Naive B cell (primary cell): ENCODE measurements at regions not wholly inside any gene's neighbourhood (a gene's known extent, or its start where the extent isn't known, plus 50 kb on each side); places are given as distances from the start of the nearest gene placed in this dataset.

Experiments
- ATAC-seq, 2 donors: fragments of 150-1000 bp; cut with Tn5 transposase; 2 replicates each; pipeline ENCODE4 v1.10.0; 2021; ENCODE audit warnings: low read depth in 2 of 2, mild to moderate bottlenecking in 2 of 2, moderate library complexity in 2 of 2
- DNase-seq: peaks from one replicate; pipeline ENCODE4 v3.0.0; 2022
- H3K27ac Mint-ChIP-seq, 6 donors: one replicate each; pipeline ENCODE4 v1.8.0; 2020 to 2022; ENCODE audit warnings: mild to moderate bottlenecking in 6 of 6, mixed read lengths in 6 of 6, moderate library complexity in 5 of 6, inconsistent platforms in 2 of 6
- H3K27me3 Mint-ChIP-seq, 3 donors: one replicate each; pipeline ENCODE4 v1.8.0; 2021 to 2022; ENCODE audit warnings: mixed read lengths in 3 of 3, mild to moderate bottlenecking in 1 of 3
- H3K36me3 Mint-ChIP-seq, 2 donors: one replicate each; pipeline ENCODE4 v1.8.0; 2020 to 2022; ENCODE audit warnings: mixed read lengths in 2 of 2, inconsistent platforms in 1 of 2, mild to moderate bottlenecking in 1 of 2
- H3K4me1 Mint-ChIP-seq, 3 donors: one replicate each; pipeline ENCODE4 v1.8.0; 2020 to 2022; ENCODE audit warnings: mixed read lengths in 3 of 3, inconsistent platforms in 1 of 3, mild to moderate bottlenecking in 1 of 3, moderate library complexity in 1 of 3
- H3K4me3 Mint-ChIP-seq, 8 donors: one replicate each; pipeline ENCODE4 v1.8.0; 2020 to 2022; ENCODE audit warnings: mild to moderate bottlenecking in 8 of 8, mixed read lengths in 8 of 8, moderate library complexity in 8 of 8, inconsistent platforms in 2 of 8
- H3K9me3 Mint-ChIP-seq, 7 donors: one replicate each; pipeline ENCODE4 v1.8.0; 2020 to 2022; ENCODE audit warnings: mixed read lengths in 7 of 7, mild to moderate bottlenecking in 5 of 7, inconsistent platforms in 2 of 7, moderate library complexity in 1 of 7

GRCh38 chr21:28442085-28442484 is 550.6 kb downstream of the LTN1 start:
- ATAC-seq (no peak), DNase-seq (no peak)
- Mint-ChIP-seq H3K4me1 (no peaks in the 10 kb centered on the region), H3K36me3 (no peaks in the 10 kb centered on the region), H3K27ac (no peak overlapping the region), H3K27me3 (peaks cover 0 to 2% (median 0%) of the 10 kb centered on the region in 3 donors), H3K9me3 (peaks cover 0 to 15% (median 4%) of the 10 kb centered on the region in 7 donors), H3K4me3 (no peak overlapping the region)

DNA sequence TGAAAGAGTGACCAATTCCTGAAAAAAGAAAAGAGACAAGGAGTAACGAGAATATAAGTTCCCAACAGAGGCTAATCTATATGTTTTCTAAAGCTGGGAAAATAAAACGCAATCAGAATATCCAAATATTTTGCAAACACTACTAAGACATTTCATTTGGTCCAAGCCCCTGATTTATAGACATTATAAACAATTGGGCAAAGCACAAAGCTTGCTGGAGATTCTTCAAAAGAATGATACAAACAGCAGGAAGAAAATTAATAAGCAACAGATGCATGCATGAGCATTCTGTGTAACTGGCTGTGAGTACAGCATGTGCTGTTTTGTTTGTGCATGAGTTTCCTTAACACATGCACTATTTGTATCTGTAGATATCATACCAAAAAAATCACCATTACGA is 552.9 kb downstream of the LTN1 start:
- no peaks in the 10 kb centered on the region for H3K4me1 Mint-ChIP-seq
- no peak overlapping the region for H3K27ac Mint-ChIP-seq
- H3K4me3 Mint-ChIP-seq: no peak overlapping the region
- H3K36me3 Mint-ChIP-seq: no peaks in the 10 kb centered on the region
- H3K9me3 Mint-ChIP-seq: peaks cover 0 to under 1% (median 0%) of the 10 kb centered on the region in 7 donors
- no peaks in the 10 kb centered on the region for H3K27me3 Mint-ChIP-seq
- ATAC-seq (no peak), DNase-seq (no peak)

GRCh38 chr21:28439251-28439650 is 553.4 kb downstream of the LTN1 start:
- H3K27me3 Mint-ChIP-seq: no peaks in the 10 kb centered on the region
- no peak overlapping the region for H3K4me3 Mint-ChIP-seq
- no peaks in the 10 kb centered on the region for H3K9me3 Mint-ChIP-seq
- no peak overlapping the region for H3K27ac Mint-ChIP-seq
- H3K36me3 Mint-ChIP-seq: no peaks in the 10 kb centered on the region
- DNase-seq (no peak), ATAC-seq (no peak)
- H3K4me1 Mint-ChIP-seq: no peaks in the 10 kb centered on the region

DNA sequence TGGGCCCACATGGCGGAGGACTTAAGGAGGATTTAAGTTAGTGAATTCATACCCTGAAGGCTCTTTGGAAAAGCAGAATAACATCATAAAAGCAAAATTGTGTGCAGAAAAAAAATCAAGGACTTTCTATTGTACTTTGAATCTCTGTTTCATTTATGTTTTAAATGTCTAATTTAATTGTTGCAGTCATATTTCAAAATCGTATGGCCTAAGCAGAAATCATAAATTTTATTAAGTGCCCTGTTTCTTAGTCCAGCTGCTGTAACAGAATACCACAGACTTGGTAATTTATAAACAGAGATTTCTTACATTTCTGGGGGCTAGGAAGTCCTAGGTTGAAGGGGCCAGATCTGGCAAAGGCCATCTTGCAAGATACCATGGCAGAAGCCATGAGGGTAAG is 555.6 kb downstream of the LTN1 start:
- H3K4me1 Mint-ChIP-seq: no peaks in the 10 kb centered on the region
- no peaks in the 10 kb centered on the region for H3K27me3 Mint-ChIP-seq
- no peaks in the 10 kb centered on the region for H3K9me3 Mint-ChIP-seq
- DNase-seq (no peak), ATAC-seq (no peak)
- no peak overlapping the region for H3K4me3 Mint-ChIP-seq
- H3K36me3 Mint-ChIP-seq: no peaks in the 10 kb centered on the region
- no peak overlapping the region for H3K27ac Mint-ChIP-seq

- Mint-ChIP-seq H3K36me3 (no peaks in the 10 kb centered on the region), H3K27me3 (no peaks in the 10 kb centered on the region), H3K4me1 (no peaks in the 10 kb centered on the region), H3K9me3 (no peaks in the 10 kb centered on the region), H3K4me3 (no peak overlapping the region), H3K27ac (no peak overlapping the region)
- ATAC-seq (no peak), DNase-seq (no peak)
These were observed 556.3 kb downstream of the LTN1 start for GRCh38 chr21:28436286-28436932.

GRCh38 chr21:28431527-28432200 is 561.0 kb downstream of the LTN1 start:
- Mint-ChIP-seq H3K27me3 (peaks cover 0 to 7% (median 0%) of the 10 kb centered on the region in 3 donors), H3K27ac (no peak overlapping the region), H3K36me3 (no peaks in the 10 kb centered on the region), H3K9me3 (peaks cover 0 to 4% (median 0%) of the 10 kb centered on the region in 7 donors), H3K4me1 (no peaks in the 10 kb centered on the region), H3K4me3 (no peak overlapping the region)
- no peak for DNase-seq
- ATAC-seq: no peak

DNA sequence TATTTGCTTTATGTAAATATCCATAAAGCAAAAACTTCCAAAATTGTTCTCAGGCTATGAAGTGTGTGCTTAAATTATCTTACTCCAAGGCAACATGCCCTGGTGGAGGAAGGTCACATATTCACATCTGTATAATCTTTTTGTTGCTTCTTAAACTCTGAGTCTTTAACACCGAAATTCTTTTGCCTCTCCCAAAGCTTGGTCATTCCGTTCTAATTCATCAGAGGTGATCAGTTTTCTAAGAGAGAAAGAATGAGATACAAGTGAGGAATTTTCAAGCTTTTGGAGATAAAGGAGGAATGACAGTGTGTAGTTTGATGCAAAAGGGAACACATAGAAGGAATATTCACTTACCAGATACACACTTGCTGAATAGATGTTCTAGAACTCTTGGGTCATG is 561.7 kb downstream of the LTN1 start:
- ATAC-seq: no peak
- no peak overlapping the region for H3K27ac Mint-ChIP-seq
- no peaks in the 10 kb centered on the region for H3K4me1 Mint-ChIP-seq

GRCh38 chr21:28429161-28429560 is 563.5 kb downstream of the LTN1 start:
- no peak for DNase-seq
- Mint-ChIP-seq H3K36me3 (no peaks in the 10 kb centered on the region), H3K4me1 (no peaks in the 10 kb centered on the region), H3K9me3 (peaks cover 0 to 4% (median 0%) of the 10 kb centered on the region in 7 donors), H3K27me3 (peaks cover 0 to 7% (median 0%) of the 10 kb centered on the region in 3 donors), H3K27ac (no peak overlapping the region), H3K4me3 (no peak overlapping the region)
- no peak for ATAC-seq

More for the DNA sequence above, 561.7 kb downstream of the LTN1 start:
- Mint-ChIP-seq H3K36me3 (no peaks in the 10 kb centered on the region), H3K4me3 (no peak overlapping the region), H3K9me3 (peaks cover 0 to 4% (median 0%) of the 10 kb centered on the region in 7 donors), H3K27me3 (peaks cover 0 to 7% (median 0%) of the 10 kb centered on the region in 3 donors)
- no peak for DNase-seq

DNA sequence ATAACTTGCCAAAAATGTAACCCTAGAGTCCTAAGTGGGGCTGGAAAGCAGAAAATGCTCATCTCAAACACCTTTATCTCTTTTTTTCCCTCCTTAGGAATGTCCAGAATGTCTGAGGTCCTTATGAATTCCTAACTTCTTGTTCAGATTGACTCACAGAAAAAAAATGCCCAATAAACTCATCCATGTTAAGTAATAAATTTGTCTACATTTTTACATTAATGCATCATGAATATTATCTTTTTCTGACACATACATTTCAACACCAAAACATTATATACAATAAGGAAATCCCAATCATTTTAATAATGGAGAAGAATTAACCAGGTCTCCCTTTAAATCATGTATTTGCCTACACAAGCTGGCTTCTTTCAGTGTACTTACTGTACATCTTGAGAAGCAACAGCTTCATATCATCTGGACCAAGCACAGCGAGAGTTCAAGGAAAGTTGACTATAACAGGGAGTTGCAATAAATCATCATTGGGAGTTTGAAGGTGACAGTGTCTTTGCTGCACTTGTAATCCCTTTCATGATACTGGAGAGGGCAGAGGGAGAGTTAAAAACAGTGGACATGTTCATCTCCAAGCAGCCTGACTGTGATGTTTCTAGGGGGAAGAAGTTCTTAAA is 565.2 kb downstream of the LTN1 start:
- no peaks in the 10 kb centered on the region for H3K4me1 Mint-ChIP-seq
- no peaks in the 10 kb centered on the region for H3K36me3 Mint-ChIP-seq
- H3K27ac Mint-ChIP-seq: no peak overlapping the region
- DNase-seq (no peak), ATAC-seq (no peak)
- H3K9me3 Mint-ChIP-seq: peaks cover 0 to 4% (median 0%) of the 10 kb centered on the region in 7 donors
- no peak overlapping the region for H3K4me3 Mint-ChIP-seq
- peaks cover 0 to 12% (median 0%) of the 10 kb centered on the region in 3 donors for H3K27me3 Mint-ChIP-seq

- DNase-seq: no peak
- H3K4me1 Mint-ChIP-seq: no peaks in the 10 kb centered on the region
- H3K4me3 Mint-ChIP-seq: no peak overlapping the region
- no peak for ATAC-seq
- no peaks in the 10 kb centered on the region for H3K36me3 Mint-ChIP-seq
- H3K27ac Mint-ChIP-seq: no peak overlapping the region
- H3K27me3 Mint-ChIP-seq: peaks cover 0 to 12% (median 0%) of the 10 kb centered on the region in 3 donors
- H3K9me3 Mint-ChIP-seq: peaks cover 0 to 4% (median 0%) of the 10 kb centered on the region in 7 donors
These were observed 566.1 kb downstream of the LTN1 start for GRCh38 chr21:28426545-28426944.

- ATAC-seq: no peak
- H3K27ac Mint-ChIP-seq: no peak overlapping the region
- H3K27me3 Mint-ChIP-seq: peaks cover 0 to 12% (median 0%) of the 10 kb centered on the region in 3 donors
- no peaks in the 10 kb centered on the region for H3K36me3 Mint-ChIP-seq
- H3K4me1 Mint-ChIP-seq: no peaks in the 10 kb centered on the region
- H3K4me3 Mint-ChIP-seq: no peak overlapping the region
- H3K9me3 Mint-ChIP-seq: peaks cover 0 to 3% (median 0%) of the 10 kb centered on the region in 7 donors
- no peak for DNase-seq
These were observed 569.0 kb downstream of the LTN1 start for GRCh38 chr21:28423521-28424190.

- H3K4me1 Mint-ChIP-seq: no peaks in the 10 kb centered on the region
- H3K4me3 Mint-ChIP-seq: no peak overlapping the region
- peaks cover 0 to 3% (median 0%) of the 10 kb centered on the region in 7 donors for H3K9me3 Mint-ChIP-seq
- H3K27me3 Mint-ChIP-seq: peaks cover 0 to 5% (median 0%) of the 10 kb centered on the region in 3 donors
- no peak for ATAC-seq
- no peaks in the 10 kb centered on the region for H3K36me3 Mint-ChIP-seq
- no peak for DNase-seq
- no peak overlapping the region for H3K27ac Mint-ChIP-seq
These were observed 570.8 kb downstream of the LTN1 start for GRCh38 chr21:28421716-28422524.

GRCh38 chr21:28419811-28420210 is 572.9 kb downstream of the LTN1 start:
- Mint-ChIP-seq H3K9me3 (no peaks in the 10 kb centered on the region), H3K27me3 (peaks cover 0 to 5% (median 0%) of the 10 kb centered on the region in 3 donors), H3K4me3 (no peak overlapping the region), H3K36me3 (no peaks in the 10 kb centered on the region), H3K27ac (no peak overlapping the region), H3K4me1 (no peaks in the 10 kb centered on the region)
- ATAC-seq (no peak), DNase-seq (no peak)
